Stimulated activated naive CD4-positive, alpha-beta T cell (primary cell): ENCODE measurements at regions not wholly inside any gene's neighbourhood (a gene's known extent, or its start where the extent isn't known, plus 50 kb on each side); places are given as distances from the start of the nearest gene placed in this dataset.
"Not testable (repeated sequence)": the region's sequence is repeated elsewhere in the genome, so short reads cannot be mapped to it uniquely, and the experiment has no call there.

ENCODE experiments used
- DNase-seq, 6 experiments: peaks; one replicate each; lab custom pipeline; 2025; lab: John Stamatoyannopoulos, UW

DNA sequence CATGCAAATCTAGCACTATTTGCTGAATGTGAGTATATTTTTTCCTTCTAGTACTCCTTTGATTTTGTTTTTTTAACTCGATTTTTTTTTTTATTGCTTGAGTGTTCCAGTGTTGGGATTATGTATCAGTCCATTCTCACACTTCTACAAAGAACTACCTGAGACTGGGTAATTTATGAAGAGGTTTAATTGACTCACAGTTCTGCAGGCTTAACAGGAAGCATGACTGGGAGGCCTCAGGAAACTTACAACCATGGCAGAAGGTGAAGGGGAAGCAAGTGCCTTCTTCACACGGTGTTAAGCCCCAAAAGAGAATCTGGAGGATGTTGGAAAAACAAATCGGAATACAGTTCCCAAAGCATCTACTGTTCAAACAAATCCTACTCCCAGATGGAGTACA is 69.1 kb downstream of the ZNF518B start:
- not testable (repeated sequence) for DNase-seq

DNA sequence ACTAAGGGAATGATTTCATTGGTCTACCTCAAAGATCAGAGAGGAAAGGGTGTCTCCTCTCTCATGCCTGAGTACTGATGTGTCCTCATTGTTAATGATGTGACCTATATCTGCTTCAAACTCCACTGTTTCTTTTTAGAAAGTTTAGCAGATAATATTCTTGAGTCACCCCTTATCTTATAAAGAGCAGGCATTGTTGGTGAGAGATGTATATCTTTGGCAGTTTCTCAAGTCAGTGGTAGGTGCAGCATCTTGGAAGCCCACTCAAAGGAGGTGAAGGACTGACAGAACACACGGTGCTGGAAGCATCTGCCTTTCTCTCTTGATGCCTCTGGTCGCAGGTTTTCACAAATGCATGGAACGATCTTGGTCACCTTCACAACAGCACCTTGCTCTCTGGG is 71.2 kb downstream of the ZNF518B start:
- DNase-seq, result no peak

DNA sequence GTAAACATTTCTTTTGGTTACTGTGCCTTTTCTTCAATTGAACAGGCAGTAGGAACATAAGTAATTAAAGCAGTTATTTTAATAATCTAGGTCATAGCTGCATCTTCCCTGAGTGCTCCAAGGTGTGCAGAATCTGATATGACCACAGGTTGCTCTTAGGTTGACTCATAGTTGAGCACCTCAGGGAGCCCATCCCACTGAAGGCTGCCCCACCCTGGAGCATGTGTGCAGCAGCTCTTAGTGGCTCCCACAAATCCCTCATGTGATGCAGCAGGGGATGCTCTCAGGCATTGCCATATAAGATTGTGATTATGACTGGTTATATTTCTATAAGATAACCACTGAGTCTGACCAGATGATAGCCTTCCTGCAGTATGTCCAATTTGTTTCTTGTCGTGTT is 72.3 kb downstream of the ZNF518B start:
- no peak for DNase-seq

- DNase-seq, result no peak
These were observed 73.8 kb downstream of the ZNF518B start for GRCh38 chr4:10383417-10383816.

DNA sequence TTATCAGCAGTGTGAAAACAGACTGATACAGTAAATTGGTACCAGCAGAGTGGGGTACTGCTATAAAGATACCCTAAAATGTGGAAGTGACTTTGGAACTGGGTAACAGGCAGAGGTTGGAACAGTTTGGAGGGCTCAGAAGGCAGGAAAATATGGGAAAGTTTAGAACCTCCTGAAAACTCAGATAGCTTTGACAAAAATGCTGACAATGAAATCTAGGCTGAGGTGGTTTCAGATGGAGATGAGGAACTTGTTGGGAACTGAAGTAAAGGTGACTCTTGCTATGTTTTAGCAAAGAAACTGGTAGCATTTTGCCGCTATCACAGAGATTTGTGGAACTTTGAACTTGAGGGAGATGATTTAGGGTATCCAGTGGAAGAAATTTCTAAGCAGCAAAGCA is 75.1 kb downstream of the ZNF518B start:
- DNase-seq, result not testable (repeated sequence)

DNA sequence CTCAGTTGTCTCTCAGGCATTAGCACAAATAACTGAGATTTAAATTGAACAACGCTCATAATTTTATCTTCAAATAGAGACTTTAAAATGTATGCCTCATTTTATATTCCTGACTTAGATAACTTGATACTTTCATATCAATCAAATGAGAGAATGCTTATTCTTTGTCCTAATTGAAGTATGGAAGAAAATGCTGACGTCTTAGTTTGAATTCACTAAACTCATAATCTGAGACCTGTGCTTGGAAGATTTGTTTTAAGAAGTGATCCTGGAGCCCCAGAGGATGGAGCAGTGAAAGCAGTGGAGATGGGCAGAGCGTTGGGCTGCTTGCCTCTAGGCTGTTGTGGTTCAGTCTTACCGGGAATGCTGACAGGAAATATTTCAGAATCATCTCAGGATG is 76.1 kb downstream of the ZNF518B start:
- no peak for DNase-seq

DNA sequence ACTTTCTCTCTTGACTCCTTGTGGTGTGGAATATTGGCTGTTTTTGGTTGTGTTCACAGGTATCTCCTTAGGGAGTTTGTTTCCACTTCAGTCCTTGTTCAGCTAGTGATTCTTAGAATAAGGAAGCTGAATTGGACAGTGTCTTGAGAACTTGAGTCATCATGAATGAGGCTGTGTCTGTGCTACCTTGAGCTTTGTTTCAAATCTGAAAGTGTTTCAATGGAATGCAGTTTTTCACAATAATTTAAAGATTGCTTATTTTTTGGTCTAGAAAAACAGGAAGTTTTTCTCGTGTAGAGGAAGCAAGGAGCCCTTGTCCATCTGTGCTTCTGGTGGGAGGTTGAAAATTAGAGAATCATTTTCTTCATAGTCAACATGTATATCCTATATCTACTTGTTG is 76.5 kb downstream of the ZNF518B start:
- no peak for DNase-seq

DNA sequence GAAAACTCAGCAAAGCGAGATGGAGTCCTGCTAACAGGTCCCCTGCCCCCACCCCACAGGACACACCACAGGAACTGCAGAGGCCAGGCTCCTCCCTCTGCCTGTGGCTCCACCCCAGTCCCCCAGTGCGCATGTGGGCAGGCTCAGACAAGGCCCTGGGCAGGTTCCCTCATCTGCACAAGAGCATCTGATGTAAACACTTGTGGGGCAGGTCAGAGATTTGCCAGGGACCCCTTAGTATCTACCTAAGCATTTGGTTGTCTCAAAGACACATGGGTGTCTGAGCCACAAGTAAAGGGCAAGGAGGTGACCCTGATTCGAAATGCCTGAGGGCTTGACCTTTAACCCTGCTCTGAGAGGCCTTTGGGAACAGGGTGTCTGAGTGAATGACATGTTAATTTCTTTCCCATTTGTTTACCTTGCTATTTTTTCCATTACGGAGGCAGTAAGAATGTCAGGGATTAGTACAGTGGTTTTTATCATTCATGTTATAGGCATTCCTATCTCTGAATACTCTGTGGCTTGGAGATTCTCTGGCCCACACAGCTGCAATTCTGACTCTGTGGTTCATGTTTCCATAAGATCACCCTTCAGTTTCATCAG is 85.3 kb downstream of the ZNF518B start:
- DNase-seq, result no peak

- DNase-seq, result no peak
These were observed 86.1 kb downstream of the ZNF518B start for GRCh38 chr4:10371121-10371520.

GRCh38 chr4:10369517-10369916 is 87.7 kb downstream of the ZNF518B start:
- no peak for DNase-seq

- no peak for DNase-seq
These were observed 90.6 kb downstream of the ZNF518B start for GRCh38 chr4:10366628-10367027.

DNA sequence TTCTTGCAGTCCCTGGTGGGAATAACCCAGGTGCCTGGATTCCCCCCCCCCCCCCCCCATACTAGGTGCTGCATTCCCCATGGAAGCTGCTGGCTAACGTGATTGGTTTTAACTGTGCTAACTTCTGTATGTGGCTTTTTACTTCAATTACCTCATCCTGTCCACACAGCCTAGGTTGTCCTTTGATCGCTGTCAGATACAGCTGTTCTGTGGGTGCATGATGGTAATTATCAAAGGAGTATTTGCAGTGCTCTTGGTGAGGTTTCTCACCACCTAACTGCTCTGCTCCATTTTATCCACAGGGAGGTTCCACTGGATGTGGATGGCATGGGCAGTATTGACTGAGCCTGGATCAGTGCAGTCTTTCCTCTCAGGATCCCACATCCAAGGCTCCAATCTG is 93.0 kb downstream of the ZNF518B start:
- DNase-seq, result no peak

GRCh38 chr4:10354746-10355145 is 102.5 kb downstream of the ZNF518B start:
- DNase-seq, result no peak

DNA sequence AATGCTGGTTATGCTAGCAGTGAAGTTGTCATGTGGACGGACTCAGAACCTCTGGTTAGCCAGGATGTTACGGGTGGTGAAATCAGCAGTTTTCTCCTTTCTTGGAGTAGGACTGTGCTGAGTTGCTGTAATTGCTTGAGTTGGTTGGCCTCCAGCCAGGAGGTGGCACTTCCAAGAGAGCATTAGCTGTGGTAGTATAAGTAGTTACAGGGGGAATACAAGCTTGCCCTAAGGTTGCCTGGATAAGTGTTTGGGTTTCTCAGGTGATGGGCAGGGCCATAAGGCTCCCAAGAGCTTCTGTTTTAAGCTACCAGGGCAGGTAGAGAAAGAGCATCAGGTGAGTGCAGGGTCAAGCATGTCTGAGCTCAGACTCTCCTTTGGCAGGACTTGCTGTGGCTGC is 103.0 kb downstream of the ZNF518B start:
- DNase-seq, result no peak

- no peak for DNase-seq
These were observed 104.1 kb downstream of the ZNF518B start for GRCh38 chr4:10353110-10353509.

DNA sequence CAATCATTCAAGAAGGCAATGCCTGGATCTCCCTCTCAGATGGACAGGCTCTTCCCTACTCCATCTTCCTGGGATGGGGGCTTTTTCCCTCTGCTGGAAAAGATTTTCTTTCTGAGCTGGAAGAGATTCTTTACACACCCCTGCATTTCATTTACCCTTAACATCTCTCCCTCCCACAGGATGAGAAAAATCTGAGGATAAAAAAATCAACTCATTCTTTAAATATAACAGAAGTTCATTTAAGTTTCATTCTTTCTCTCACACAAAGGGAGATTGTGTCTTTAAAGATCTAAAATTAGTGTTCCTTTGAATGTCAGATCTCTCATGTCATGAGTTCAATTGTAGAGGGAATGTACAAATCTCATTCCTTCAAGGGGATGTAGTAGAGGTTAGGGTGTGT is 109.0 kb downstream of the ZNF518B start:
- no peak for DNase-seq

DNA sequence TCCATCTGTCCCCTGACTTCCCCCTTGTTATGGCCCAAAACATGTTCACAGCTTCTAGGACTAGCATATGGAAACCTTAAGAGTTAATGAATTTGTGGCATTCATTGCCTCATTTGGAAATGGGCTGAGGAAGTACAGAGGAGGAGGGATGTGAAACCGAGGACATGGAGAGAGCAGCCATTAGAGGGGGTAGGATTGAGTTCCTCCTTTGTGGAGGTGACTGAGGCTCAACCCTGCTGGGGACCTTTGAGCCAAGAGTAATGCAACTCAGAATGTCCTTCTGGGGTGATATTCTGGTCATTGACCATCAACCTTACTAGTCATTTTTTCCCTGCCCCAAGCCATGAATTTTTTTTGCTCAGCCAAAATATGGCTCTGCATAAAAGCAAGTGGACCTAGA is 109.4 kb downstream of the ZNF518B start:
- no peak for DNase-seq

GRCh38 chr4:10347281-10347795 is 109.9 kb downstream of the ZNF518B start:
- DNase-seq, result no peak

- DNase-seq, result no peak
These were observed 111.2 kb downstream of the ZNF518B start for GRCh38 chr4:10346023-10346422.

GRCh38 chr4:10345381-10345784 is 111.8 kb downstream of the ZNF518B start:
- no peak for DNase-seq

DNA sequence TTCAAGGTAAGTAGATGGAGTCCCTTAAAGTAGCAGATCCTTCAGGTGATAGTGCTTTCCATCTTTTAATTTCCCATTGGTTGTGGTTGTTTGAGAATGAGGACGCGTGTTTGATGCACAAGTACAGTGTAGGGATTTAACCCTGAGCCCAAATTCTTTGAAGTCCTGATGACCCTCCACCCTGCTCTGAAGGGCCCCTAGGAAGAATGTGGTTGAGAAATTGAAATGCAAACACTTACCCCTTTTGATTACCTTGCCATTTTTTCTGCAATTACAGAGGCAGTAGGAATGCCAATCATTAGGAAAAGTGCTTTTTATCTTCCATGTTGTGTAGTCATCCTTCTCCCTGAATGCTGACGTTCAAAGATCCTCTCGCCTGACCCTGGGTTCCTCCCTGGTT is 112.4 kb downstream of the ZNF518B start:
- no peak for DNase-seq

DNA sequence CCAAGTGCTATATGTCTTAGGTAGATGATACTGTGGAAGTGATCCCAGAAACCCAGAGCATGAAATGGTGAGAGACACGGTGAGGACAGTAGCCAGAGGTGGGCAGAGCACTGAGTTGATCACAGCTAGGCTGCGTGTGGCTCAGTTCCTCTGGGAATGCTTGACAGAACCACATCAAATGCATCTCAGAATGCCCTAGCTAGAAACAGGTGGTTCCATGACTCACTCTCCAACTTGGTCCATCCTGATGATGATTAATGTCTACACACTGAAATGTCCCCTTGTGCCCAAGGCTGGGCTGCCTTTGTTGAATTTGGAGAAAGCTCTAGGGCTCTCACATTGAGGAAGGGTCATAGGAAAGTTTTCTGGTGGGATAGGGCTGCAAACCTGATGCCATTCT is 113.6 kb downstream of the ZNF518B start:
- DNase-seq, result no peak

- DNase-seq, result no peak
These were observed 114.4 kb downstream of the ZNF518B start for GRCh38 chr4:10342866-10343265.

DNA sequence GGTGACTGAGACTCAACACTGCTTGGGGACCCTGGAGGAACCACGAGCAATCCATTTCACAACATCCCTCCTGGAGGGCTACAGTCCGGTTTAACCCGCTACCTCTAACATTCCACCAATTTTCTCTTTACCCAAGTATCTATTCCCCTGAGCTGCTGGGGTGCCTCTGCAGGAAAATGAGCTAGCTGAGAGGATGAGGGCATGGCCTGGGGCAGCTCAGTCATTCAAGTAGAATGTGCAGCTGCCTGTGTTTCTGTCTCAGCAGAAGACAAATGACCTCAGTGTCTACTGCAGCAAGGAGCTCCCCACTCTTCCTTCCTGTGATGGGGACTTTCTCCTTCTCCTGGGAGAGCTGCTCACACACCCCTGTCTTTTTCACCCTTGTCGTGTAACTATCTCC is 120.8 kb downstream of the ZNF518B start:
- no peak for DNase-seq

DNA sequence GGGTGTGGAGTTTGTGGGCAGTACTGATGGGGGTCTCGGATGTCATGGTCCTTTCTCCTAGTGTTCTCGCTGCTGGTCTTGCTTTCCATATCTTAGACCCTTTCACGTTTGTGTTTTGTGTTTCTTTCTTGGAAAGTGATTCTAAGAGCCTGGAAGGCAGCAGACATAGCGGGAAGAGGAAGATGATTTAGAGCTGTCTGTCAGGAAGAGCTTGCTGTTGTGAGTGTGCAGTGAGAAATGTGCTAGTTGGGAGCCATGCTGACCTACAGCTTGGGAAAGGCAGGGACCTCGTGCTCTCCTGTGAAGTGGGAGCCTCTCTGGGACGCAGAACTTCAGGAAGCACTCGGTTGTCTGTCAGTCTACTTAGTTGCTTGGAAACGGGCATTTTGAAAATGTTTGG is 122.2 kb downstream of the ZNF518B start:
- no peak for DNase-seq
